Caco-2 (cell line): ENCODE measurements at regions not wholly inside any gene's neighbourhood (a gene's known extent, or its start where the extent isn't known, plus 50 kb on each side); places are given as distances from the start of the nearest gene placed in this dataset.

Source experiments
- BruUV-seq: library from RNA; stranded (reverse); fragments of 400-500 nt; replicated peaks from 2 replicates; lab custom pipeline; 2021; lab: Mats Ljungman, UMichigan
- CTCF ChIA-PET: fragments of 300-600 bp; sonication (Branson Sonifier 250); formaldehyde crosslinking; loops from one replicate; lab custom pipeline; 2022; ENCODE audit warnings: antibody characterized with exemption; lab: Charles Lee
- POLR2A ChIA-PET: fragments of 300-600 bp; sonication (Branson Sonifier 250); formaldehyde crosslinking; loops from one replicate; lab custom pipeline; 2022; ENCODE audit warnings: antibody characterized with exemption; lab: Charles Lee
- DNase-seq, 2 experiments: peaks; one replicate each; pipeline versions ENCODE4 v3.0.0 to v3.0.0-alpha.2; 2020 to 2022
- H3K27me3 ChIP-seq: replicated peaks from 2 replicates; pipeline ENCODE4 v1.6.0; 2011; ENCODE audit warnings: low read length; ENCODE audit not compliant: control insufficient read depth, insufficient read depth
- H3K36me3 ChIP-seq: 2 replicates; pipeline ENCODE4 v1.5.1; 2011; ENCODE audit warnings: low read length; ENCODE audit not compliant: control insufficient read depth, insufficient read depth
- H3K4me1 ChIP-seq: fragments of 250-450 bp; sonication (Bioruptor Pico); 2 replicates; pipeline ENCODE4 v1.5.1; 2020; ENCODE audit warnings: mild to moderate bottlenecking
- H3K4me3 ChIP-seq: 2 replicates; pipeline ENCODE4 v1.5.1; 2011; ENCODE audit warnings: low read depth, mild to moderate bottlenecking, control low read depth, low read length
- H3K9me3 ChIP-seq: fragments of 250-450 bp; sonication (Bioruptor Pico); 2 replicates; pipeline ENCODE4 v1.5.1; 2020; ENCODE audit warnings: mild to moderate bottlenecking, moderate library complexity
- H3K27ac Mint-ChIP-seq: one replicate; pipeline ENCODE4 v1.8.0; 2022; ENCODE audit warnings: mixed read lengths; ENCODE audit not compliant: unreplicated experiment
- H3K27me3 Mint-ChIP-seq: one replicate; pipeline ENCODE4 v1.8.0; 2022; ENCODE audit warnings: mixed read lengths; ENCODE audit not compliant: insufficient read depth, unreplicated experiment
- H3K36me3 Mint-ChIP-seq: one replicate; pipeline ENCODE4 v1.8.0; 2022; ENCODE audit warnings: mild to moderate bottlenecking, mixed read lengths; ENCODE audit not compliant: insufficient read depth, unreplicated experiment
- H3K4me1 Mint-ChIP-seq: one replicate; pipeline ENCODE4 v1.8.0; 2022; ENCODE audit warnings: low read depth, mixed read lengths; ENCODE audit not compliant: unreplicated experiment
- H3K4me3 Mint-ChIP-seq: one replicate; pipeline ENCODE4 v1.8.0; 2022; ENCODE audit warnings: mild to moderate bottlenecking, moderate library complexity, mixed read lengths; ENCODE audit not compliant: unreplicated experiment
- H3K9me3 Mint-ChIP-seq: one replicate; pipeline ENCODE4 v1.8.0; 2022; ENCODE audit warnings: mixed read lengths; ENCODE audit not compliant: unreplicated experiment
- intact Hi-C: fragments of 100-400 bp; cut with micrococcal nuclease; formaldehyde crosslinking; loops from one replicate; pipeline ENCODE4 v1.10.0; 2022; ENCODE audit not compliant: unreplicated experiment
- TF ChIP-seq, protein P1 (sequence below), 2 experiments: fragments of 200-600 bp in 1 of 2; IDR thresholded peaks; 1 replicate in 1 of 2; 2 replicates in 1 of 2; pipeline versions ENCODE4 v1.5.1 to v1.8.0; 2011 to 2022; ENCODE audit warnings: antibody characterized with exemption in 1 of 2, control low read depth in 1 of 2, inconsistent platforms in 1 of 2, low read depth in 1 of 2, low read length in 1 of 2, mild to moderate bottlenecking in 1 of 2, moderate library complexity in 1 of 2; ENCODE audit not compliant: insufficient read depth in 1 of 2, severe bottlenecking in 1 of 2, unreplicated experiment in 1 of 2

DNA sequence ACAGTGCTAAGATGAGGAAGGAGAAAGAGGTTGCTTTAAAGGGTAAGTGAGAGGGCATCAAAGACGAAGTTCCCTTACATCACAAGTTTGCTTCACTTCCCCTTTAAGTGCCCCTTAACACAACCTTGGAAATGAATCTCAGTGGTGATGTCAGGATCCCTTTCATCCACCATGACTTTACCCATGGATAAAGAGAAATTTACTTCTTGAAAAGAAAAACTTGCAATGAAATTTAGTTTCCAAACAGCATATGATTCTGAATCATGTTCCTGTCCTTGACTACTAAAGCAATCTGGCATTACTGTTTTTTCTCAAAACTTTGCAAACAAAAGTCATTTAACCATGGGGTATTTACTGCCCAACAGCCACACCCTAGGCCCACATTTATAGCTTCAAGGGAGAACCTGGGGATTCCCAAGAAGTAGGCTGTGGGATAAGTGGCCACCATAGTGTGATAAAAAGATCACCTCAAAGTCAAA is 135.9 kb downstream of the ITGB8 start:
- Mint-ChIP-seq H3K4me3 (no peak overlapping the region), H3K27ac (no peak overlapping the region), H3K4me1 (no peaks in the 10 kb centered on the region), H3K36me3 (no peaks in the 10 kb centered on the region), H3K27me3 (peaks cover 7% of the 10 kb centered on the region), H3K9me3 (no peaks in the 10 kb centered on the region)
- intact Hi-C loops = no loop called here
- TF ChIP-seq, protein P1, sequence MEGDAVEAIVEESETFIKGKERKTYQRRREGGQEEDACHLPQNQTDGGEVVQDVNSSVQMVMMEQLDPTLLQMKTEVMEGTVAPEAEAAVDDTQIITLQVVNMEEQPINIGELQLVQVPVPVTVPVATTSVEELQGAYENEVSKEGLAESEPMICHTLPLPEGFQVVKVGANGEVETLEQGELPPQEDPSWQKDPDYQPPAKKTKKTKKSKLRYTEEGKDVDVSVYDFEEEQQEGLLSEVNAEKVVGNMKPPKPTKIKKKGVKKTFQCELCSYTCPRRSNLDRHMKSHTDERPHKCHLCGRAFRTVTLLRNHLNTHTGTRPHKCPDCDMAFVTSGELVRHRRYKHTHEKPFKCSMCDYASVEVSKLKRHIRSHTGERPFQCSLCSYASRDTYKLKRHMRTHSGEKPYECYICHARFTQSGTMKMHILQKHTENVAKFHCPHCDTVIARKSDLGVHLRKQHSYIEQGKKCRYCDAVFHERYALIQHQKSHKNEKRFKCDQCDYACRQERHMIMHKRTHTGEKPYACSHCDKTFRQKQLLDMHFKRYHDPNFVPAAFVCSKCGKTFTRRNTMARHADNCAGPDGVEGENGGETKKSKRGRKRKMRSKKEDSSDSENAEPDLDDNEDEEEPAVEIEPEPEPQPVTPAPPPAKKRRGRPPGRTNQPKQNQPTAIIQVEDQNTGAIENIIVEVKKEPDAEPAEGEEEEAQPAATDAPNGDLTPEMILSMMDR (IDR thresholded peaks at IDR 0.05; ENCODE audit: insufficient read depth in 1 of 2, low read depth in 1 of 2, low read length in 1 of 2, severe bottlenecking in 1 of 2, unreplicated experiment in 1 of 2) = no peak
- ChIA-PET CTCF (no interaction called here), POLR2A (no interaction called here)
- BruUV-seq = no TSS peak
- Histone ChIP-seq H3K36me3 (no peaks in the 10 kb centered on the region), H3K27me3 (no peaks in the 10 kb centered on the region), H3K9me3 (no peaks in the 10 kb centered on the region), H3K4me3 (no peak overlapping the region), H3K4me1 (no peaks in the 10 kb centered on the region)
- DNase-seq = no peak

DNA sequence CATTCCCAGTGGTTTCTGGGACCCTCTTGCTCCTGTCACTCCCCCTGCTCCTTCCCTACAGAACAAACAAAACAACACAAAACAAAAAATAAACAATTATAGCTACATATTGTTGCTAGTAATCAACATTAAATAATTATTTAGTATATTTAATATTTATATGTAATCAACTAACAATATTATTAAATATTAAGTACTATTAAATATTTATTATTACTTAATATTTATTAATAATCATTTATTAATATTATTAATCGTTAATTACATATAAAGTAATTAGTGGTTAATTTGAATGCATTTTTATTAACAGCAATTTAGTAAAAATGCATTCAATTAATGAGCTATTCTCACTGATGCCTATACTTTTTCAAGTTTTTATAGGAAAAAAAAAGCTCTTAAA is 139.4 kb downstream of the ITGB8 start:
- CTCF ChIA-PET = no interaction called here
- POLR2A ChIA-PET = no interaction called here
- H3K4me1 Mint-ChIP-seq = no peaks in the 10 kb centered on the region
- H3K4me3 Mint-ChIP-seq = no peak overlapping the region
- no peak overlapping the region for H3K27ac Mint-ChIP-seq
- H3K36me3 ChIP-seq = no peaks in the 10 kb centered on the region
- H3K36me3 Mint-ChIP-seq = no peaks in the 10 kb centered on the region
- H3K4me3 ChIP-seq = no peak overlapping the region
- H3K27me3 ChIP-seq = no peaks in the 10 kb centered on the region
- no peaks in the 10 kb centered on the region for H3K9me3 ChIP-seq
- DNase-seq = no peak
- BruUV-seq = no TSS peak
- peaks cover 16% of the 10 kb centered on the region for H3K27me3 Mint-ChIP-seq
- no peaks in the 10 kb centered on the region for H3K9me3 Mint-ChIP-seq
- H3K4me1 ChIP-seq = no peaks in the 10 kb centered on the region
- intact Hi-C loops = no loop called here
- TF ChIP-seq, protein P1 (IDR thresholded peaks at IDR 0.05; ENCODE audit: insufficient read depth in 1 of 2, low read depth in 1 of 2, low read length in 1 of 2, severe bottlenecking in 1 of 2, unreplicated experiment in 1 of 2) = no peak

DNA sequence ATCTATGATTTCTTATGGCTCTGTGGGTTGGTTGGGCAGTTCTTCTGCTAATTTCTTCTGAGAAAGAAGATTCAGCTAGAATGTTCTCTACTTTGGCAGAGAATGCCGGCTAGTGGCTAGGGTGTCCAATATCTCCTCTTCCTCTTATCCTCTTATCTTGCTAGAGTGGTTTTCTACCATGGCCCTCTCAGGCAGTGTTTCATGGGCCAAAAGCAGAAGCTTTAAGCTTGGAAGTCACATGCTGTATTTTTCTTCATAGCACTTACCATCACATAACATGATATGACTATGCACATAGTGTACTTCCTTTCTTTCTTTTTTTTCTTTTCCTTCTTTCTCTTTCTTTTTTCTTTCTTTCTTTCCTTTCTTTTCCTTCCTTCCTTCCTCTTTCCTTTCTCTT is 140.0 kb downstream of the ITGB8 start:
- ChIA-PET POLR2A (no interaction called here), CTCF (no interaction called here)
- Histone ChIP-seq H3K27me3 (no peaks in the 10 kb centered on the region), H3K36me3 (no peaks in the 10 kb centered on the region), H3K4me1 (no peaks in the 10 kb centered on the region), H3K4me3 (no peak overlapping the region), H3K9me3 (no peaks in the 10 kb centered on the region)
- Mint-ChIP-seq H3K4me1 (no peaks in the 10 kb centered on the region), H3K9me3 (no peaks in the 10 kb centered on the region), H3K27ac (no peak overlapping the region), H3K4me3 (no peak overlapping the region), H3K36me3 (no peaks in the 10 kb centered on the region), H3K27me3 (peaks cover 16% of the 10 kb centered on the region)
- intact Hi-C loops = no loop called here
- no peak for DNase-seq
- TF ChIP-seq, protein P1 (IDR thresholded peaks at IDR 0.05; ENCODE audit: insufficient read depth in 1 of 2, low read depth in 1 of 2, low read length in 1 of 2, severe bottlenecking in 1 of 2, unreplicated experiment in 1 of 2) = no peak
- no TSS peak for BruUV-seq
